A673 (cell line): ENCODE measurements at regions not wholly inside any gene's neighbourhood (a gene's known extent, or its start where the extent isn't known, plus 50 kb on each side); places are given as distances from the start of the nearest gene placed in this dataset.

ENCODE experiments used
- EZH2 ChIP-seq: fragments of 200-600 bp; sonication (generic); IDR thresholded peaks from 2 replicates; pipeline ENCODE4 v1.6.1; 2017; ENCODE audit warnings: borderline replicate concordance, low read depth, mild to moderate bottlenecking, mixed read lengths, antibody characterized with exemption, low read length; ENCODE audit not compliant: poor library complexity, severe bottlenecking
- TF ChIP-seq, protein P1 (sequence below): fragments of 300-800, 200-600 bp; sonication (generic); conservative IDR thresholded peaks from 2 replicates; pipeline ENCODE4 v1.5.1; 2017; ENCODE audit warnings: low read depth, mild to moderate bottlenecking, antibody characterized with exemption, low read length, moderate library complexity, mixed read lengths

DNA sequence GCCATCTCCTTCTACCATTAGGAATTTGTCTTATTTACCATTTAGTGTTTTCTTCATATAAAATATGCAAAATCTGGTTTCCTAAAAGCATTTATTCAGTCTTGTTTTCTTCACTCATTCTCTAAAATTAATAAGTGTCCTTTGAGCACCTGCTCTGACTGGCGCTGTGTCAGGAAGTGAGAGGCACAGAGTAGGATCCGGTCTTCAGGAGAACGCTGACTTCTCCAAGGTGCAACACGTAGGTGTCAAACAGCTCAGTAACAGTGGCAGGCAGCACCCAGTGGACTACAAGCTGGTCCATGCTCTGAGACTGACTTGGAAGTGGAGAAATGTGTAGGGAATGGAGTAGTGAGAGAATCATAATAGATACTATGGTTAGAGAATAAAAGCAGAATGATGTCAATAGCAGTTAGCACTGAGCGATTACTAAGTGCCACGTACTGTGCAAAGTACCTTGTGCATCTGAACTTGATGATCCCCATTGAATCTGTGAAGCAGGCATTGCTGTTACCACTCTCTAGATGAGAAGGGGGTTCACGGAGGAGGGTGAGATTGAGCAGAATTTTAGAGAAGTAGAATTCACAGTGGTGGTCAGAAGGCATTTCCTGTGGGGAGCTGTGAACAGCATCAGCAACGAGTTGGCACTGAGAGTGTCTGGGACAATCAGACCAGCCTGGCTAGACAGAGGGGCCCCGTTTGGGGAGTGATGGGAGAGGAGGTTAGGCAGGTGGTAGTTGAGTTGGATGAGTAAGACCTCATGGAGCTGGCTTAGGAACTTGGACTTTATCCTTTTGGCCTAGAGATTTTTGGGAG, 569.8 kb downstream of the QKI start:
- TF ChIP-seq, protein P1, sequence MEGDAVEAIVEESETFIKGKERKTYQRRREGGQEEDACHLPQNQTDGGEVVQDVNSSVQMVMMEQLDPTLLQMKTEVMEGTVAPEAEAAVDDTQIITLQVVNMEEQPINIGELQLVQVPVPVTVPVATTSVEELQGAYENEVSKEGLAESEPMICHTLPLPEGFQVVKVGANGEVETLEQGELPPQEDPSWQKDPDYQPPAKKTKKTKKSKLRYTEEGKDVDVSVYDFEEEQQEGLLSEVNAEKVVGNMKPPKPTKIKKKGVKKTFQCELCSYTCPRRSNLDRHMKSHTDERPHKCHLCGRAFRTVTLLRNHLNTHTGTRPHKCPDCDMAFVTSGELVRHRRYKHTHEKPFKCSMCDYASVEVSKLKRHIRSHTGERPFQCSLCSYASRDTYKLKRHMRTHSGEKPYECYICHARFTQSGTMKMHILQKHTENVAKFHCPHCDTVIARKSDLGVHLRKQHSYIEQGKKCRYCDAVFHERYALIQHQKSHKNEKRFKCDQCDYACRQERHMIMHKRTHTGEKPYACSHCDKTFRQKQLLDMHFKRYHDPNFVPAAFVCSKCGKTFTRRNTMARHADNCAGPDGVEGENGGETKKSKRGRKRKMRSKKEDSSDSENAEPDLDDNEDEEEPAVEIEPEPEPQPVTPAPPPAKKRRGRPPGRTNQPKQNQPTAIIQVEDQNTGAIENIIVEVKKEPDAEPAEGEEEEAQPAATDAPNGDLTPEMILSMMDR: no peak
- TF ChIP-seq EZH2: no peak
